ENCODE measurements at regions not wholly inside any gene's neighbourhood (a gene's known extent, or its start where the extent isn't known, plus 50 kb on each side); places are given as distances from the start of the nearest gene placed in this dataset.

DNA sequence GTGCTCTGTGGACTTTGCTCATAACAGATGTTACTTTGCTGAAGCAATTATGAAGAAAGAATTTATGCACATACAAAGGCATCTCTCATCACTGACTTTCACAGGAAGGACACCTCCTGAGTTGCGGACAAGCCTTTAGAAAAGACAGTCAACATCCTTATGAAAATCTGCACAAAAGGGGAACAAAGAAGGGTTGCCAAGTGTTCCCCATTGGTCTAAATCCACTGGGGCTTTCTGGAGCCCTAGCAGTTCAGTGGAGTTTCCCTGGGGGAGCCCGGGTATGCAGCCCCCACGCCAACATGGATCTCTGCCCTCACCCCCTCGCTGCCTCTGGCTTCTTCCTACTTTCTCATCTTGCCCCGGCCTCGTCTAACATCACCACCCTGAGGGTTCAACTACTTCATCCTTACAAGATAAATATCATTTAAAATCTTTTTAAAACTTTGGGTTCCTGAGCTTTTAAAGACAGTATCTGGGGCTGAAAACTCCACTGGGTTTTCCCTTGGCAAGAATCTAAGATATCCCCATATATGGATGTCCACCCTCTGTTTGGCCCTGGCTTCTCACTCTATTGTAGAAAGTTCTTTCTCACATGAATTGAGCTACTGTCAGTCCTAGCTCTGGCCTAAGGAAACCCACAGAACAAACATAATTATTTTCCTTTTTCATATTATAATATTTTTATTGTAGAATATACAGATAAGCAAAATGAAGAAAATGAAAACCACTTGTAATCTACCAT lies 207.9 kb upstream of the RGMA start:
- no peak for TF ChIP-seq POLR2A (IDR thresholded peaks at IDR 0.05)
- TF ChIP-seq, protein P1, sequence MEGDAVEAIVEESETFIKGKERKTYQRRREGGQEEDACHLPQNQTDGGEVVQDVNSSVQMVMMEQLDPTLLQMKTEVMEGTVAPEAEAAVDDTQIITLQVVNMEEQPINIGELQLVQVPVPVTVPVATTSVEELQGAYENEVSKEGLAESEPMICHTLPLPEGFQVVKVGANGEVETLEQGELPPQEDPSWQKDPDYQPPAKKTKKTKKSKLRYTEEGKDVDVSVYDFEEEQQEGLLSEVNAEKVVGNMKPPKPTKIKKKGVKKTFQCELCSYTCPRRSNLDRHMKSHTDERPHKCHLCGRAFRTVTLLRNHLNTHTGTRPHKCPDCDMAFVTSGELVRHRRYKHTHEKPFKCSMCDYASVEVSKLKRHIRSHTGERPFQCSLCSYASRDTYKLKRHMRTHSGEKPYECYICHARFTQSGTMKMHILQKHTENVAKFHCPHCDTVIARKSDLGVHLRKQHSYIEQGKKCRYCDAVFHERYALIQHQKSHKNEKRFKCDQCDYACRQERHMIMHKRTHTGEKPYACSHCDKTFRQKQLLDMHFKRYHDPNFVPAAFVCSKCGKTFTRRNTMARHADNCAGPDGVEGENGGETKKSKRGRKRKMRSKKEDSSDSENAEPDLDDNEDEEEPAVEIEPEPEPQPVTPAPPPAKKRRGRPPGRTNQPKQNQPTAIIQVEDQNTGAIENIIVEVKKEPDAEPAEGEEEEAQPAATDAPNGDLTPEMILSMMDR (IDR thresholded peaks at IDR 0.05): no peak
